ENCODE measurements at regions not wholly inside any gene's neighbourhood (a gene's known extent, or its start where the extent isn't known, plus 50 kb on each side); places are given as distances from the start of the nearest gene placed in this dataset.

DNA sequence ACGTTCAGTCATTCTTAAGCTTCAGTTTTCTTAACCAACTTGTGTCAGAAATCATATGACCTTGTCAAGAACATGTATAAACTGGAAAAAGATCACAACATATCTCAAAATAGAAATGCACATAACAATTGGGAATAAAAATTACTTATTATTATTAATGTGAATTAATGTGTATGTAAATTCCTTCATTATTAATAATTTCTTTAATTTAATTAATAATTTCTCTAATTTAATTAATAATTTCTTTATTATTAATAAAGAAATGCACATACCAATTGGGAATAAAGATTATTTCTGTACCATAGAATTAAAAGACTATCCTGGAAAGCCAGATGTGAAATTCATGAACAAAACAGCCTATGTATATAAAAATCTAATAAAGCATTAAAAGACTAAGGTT is 718.5 kb upstream of the PCDH7 start:
- TF ChIP-seq, protein P1, sequence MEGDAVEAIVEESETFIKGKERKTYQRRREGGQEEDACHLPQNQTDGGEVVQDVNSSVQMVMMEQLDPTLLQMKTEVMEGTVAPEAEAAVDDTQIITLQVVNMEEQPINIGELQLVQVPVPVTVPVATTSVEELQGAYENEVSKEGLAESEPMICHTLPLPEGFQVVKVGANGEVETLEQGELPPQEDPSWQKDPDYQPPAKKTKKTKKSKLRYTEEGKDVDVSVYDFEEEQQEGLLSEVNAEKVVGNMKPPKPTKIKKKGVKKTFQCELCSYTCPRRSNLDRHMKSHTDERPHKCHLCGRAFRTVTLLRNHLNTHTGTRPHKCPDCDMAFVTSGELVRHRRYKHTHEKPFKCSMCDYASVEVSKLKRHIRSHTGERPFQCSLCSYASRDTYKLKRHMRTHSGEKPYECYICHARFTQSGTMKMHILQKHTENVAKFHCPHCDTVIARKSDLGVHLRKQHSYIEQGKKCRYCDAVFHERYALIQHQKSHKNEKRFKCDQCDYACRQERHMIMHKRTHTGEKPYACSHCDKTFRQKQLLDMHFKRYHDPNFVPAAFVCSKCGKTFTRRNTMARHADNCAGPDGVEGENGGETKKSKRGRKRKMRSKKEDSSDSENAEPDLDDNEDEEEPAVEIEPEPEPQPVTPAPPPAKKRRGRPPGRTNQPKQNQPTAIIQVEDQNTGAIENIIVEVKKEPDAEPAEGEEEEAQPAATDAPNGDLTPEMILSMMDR (IDR thresholded peaks at IDR 0.05; ENCODE audit: control extremely low read depth in 1 of 3, insufficient read depth in 1 of 3, low read depth in 1 of 3, low read length in 3 of 3) = no peak
- no peak for TF ChIP-seq SP1 (IDR thresholded peaks at IDR 0.05; ENCODE audit: low read depth, low read length)
- TF ChIP-seq EZH2 (IDR thresholded peaks at IDR 0.05; ENCODE audit: low read depth, low read length, severe bottlenecking) = no peak
- TF ChIP-seq CBX5 (IDR thresholded peaks at IDR 0.05; ENCODE audit: low read depth, low read length) = no peak
- no peak for TF ChIP-seq FOSL1 (IDR thresholded peaks at IDR 0.05; ENCODE audit: insufficient read depth, low read depth, low read length)
- TF ChIP-seq SUZ12 (IDR thresholded peaks at IDR 0.05; ENCODE audit: low read length) = no peak
